GM19452 (cell line): ENCODE measurements at regions not wholly inside any gene's neighbourhood (a gene's known extent, or its start where the extent isn't known, plus 50 kb on each side); places are given as distances from the start of the nearest gene placed in this dataset.
"Not testable (repeated sequence)": the region's sequence is repeated elsewhere in the genome, so short reads cannot be mapped to it uniquely, and the experiment has no call there.

Experiments
- ATAC-seq: cut with Tn5 transposase; IDR thresholded peaks from one replicate; pipeline ENCODE4 v1.9.1; 2021; ENCODE audit not compliant: unreplicated experiment

- ATAC-seq, result peak; percentile 92
Measured at GRCh38 chr1:101128211-101128727, 102.7 kb upstream of the DPH5 start.

DNA sequence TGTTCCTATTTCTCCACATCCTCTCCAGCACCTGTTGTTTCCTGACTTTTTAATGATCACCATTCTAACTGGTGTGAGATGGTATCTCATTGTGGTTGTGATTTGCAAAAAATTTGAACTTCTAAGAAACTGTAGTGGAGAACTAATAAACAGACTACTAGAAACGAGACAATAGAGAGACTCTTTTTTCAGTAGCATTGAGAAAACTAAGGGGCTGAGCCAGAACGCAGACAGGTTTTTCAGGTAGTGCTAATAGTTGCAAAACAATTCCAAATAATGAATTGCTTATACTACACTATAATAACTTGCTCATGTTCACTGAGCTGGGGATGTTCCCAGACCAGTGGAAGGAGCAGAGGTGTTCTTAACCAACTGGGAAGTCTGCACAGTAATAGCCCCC, 98.8 kb upstream of the DPH5 start:
- ATAC-seq, result no peak

- ATAC-seq, result not testable (repeated sequence)
Measured at GRCh38 chr1:101123904-101124303, 98.3 kb upstream of the DPH5 start.

GRCh38 chr1:101122452-101123166, 97.0 kb upstream of the DPH5 start:
- ATAC-seq, result peak; percentile 98

DNA sequence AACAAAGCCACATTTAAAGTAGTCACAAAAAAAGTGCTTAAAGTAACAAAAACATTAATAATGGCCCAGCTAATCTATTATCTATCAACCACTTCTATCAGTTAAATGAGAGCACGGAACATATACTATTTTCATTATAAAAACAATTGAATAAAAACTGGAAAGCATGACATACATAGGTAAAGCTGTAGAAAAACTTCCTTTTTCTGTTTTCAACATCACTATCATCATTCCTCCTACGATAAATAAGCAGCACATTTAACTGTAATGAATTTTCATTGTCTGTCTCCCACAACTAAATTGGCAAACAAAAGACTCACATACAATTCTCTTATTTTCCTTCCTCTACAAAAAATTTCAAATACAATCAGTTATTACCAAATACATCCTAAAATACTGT, 96.4 kb upstream of the DPH5 start:
- ATAC-seq, result no peak

DNA sequence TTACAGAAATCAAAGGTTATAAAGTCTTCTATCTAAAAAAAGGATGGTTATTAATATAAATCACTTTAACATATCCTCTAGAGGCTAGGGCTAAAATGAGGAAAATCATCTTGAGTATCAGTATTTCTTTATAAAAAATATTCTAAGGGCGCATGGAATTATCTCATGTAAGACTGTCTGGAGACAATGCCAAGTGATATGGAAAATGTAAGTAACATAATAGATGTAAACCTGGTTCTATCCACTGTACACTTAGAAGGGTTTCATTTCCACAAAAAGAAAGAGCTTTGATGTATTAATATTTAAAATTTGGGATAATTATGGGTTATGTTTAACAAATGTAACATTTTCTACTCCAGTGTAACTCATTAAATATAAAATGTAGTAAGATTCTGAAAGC, 95.9 kb upstream of the DPH5 start:
- ATAC-seq, result no peak

DNA sequence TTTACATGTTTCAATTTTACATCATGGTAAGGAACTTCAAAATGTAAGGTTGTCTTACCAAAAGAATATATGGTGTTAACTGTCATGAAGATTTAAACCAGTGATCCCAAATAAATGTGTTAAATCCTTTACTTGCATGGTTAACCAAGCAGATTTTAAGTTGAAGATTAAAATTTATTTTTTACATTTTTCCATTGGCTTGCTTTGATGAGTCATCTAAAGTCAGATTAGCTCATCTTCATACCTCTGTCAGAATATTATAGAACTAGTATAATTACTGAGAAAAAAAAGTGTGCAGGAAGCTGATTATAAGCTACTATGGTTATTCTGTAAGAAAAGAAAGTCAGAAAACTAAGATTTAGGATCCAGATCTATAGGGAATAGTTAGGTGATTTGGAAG, 95.3 kb upstream of the DPH5 start:
- ATAC-seq, result no peak

DNA sequence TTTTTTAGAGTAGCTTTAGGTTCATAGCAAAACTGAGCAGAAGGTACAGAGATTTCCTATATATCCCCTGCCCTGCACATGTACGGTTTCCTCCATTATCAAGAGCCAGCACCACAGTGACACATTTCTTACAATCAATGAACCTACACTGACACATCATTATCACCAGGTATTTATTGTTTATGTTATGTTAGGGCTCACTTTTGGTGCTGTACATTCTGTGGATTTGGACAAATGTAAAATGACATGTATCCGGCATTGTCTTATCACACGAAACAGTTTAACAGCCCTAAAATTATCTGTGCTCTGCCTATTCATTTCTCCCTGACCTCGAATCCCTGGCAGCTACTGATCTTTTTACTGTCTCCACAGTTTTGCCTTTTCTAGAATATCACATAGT, 93.7 kb upstream of the DPH5 start:
- ATAC-seq, result no peak

DNA sequence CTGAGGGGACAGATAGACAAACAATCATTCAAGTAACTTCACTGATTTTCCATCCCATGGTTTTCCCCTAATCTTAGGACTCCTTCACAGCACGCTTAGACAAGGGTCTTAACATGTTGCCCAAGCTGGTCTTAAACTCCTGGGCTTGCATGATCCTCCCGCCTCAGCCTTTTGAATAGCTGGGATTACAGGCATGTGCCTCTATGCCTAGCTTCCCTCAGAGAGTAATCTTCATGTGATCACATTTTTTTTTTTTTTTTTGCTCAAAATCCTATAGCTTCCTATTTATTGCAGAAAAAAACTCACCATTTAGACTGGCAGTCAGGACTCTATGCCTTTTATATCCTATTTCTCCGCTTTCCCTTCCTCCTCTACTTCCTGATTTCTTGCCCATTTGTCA, 90.4 kb upstream of the DPH5 start:
- no peak for ATAC-seq

DNA sequence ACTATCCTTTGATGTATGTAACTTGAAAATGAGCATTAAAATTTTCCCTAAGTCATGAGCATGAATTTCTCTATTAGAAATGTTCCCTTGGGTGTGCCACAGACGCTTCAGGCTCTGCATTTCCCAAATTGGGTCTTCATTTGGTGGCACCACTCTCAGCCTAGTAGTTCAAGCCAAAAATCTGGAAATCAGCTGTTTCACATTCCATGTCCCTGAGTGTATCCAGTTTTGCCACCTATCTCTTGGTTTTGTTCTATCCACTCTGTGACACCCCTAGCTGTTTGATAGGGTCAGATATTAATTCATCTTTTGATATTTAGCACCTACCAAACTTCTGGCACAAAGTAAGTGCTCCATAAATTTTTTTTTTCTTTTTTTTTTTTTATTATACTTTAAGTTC, 89.5 kb upstream of the DPH5 start:
- no peak for ATAC-seq

DNA sequence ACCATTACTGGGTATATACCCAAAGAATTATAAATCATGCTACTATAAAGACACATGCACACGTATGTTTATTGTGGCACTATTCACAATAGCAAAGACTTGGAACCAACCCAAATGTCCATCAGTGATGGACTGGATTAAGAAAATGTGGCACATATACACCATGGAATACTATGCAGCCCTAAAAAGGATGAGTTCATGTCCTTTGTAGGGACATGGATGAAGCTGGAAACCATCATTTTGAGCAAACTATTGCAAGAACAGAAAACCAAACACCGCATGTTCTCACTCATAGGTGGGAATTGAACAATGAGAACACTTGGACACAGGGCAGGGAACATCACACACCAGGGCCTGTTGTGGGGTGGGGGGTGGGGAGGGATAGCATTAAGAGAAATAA, 88.5 kb upstream of the DPH5 start:
- ATAC-seq, result not testable (repeated sequence)

- ATAC-seq, result peak; percentile 99
Measured at GRCh38 chr1:101112051-101112780, 86.6 kb upstream of the DPH5 start.

DNA sequence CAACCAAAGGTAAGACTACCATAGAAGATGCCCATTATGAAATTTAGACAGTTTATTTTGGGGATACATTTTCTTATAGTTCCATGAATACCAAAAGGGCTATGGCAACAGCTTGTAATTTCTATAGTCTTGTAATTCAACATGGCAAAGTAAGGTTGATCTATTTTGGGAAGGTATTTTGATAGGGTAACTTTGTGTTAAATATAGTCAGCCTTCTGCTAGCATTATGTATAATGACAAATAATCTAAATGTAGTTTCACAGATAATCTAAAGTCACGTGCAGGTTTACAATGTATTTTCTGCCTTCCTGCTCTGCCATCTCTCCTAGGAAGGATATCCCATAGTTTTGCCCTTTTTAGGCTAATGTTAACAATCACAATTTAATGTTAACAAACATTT, 85.9 kb upstream of the DPH5 start:
- ATAC-seq, result no peak

GRCh38 chr1:101109791-101110190, 84.2 kb upstream of the DPH5 start:
- no peak for ATAC-seq

DNA sequence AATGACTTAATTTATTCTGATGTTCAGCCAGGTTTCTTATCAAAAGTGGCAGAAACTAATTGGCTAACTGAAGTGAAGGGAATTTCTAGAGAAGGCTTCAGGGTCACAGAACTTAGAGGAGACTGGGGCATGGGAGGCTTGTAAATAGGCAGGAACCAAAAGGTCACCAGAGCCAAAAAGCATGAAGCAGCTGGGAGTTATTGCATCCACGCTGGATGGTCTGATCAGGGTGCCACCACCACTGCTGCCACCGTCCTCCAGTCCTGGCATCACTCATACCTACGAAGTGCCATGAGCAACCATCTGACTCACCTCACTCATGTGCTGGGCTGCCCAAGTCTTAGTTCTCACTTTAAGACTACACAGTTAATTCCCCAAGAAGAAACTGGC, 82.5 kb upstream of the DPH5 start:
- ATAC-seq, result no peak

GRCh38 chr1:101107496-101108110, 82.0 kb upstream of the DPH5 start:
- no peak for ATAC-seq

DNA sequence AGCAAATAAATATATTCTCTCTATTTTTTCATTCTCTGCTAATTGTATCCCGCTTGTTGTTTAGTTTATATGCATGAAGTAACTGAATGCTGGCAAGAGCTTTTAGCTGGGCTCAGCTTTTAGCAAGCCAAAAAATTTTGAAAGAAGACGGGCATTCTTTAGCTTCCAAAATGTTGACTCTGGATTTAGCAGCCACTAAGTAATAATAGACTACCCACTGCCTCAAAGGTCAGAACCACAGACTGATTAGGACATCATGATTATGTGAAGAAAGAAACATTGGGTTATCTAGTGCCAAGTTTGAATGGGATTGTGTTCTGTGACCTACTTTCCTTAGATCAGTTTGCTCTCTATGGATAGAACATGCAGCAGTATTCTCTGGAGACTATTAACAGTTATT, 80.3 kb upstream of the DPH5 start:
- ATAC-seq, result no peak

DNA sequence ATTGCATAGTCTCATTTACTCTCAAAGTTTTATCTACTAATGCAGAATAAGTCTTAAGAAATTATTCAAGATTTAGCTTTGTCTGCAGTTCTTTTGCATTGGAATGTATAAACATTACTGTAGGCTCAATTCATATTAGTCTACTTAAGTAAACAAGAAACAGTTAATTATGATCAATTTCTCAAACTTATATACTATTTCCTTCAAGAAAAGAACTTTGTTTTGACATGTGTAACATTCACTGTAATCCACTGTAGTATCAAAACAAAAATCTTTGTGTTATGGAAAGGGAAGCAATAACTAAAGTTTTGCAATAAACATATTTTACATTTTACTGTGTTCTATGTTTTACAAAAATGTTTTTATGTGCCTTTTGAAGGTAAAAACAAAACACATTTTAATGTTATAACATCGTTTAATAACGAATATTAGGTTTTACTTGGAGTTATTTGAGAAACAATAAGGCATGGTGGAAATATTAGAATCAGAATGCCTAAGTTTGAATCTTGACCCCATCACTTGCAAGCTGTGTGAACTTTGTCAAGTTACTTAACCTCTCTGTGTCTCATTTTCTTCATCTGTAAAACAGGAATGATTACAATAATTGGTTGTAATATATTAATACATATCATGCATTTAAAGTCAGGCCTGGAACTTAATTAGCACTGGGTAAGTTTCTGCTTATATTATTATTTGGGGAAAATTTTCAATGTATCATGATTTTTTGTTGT, 77.0 kb upstream of the DPH5 start:
- ATAC-seq, result no peak

DNA sequence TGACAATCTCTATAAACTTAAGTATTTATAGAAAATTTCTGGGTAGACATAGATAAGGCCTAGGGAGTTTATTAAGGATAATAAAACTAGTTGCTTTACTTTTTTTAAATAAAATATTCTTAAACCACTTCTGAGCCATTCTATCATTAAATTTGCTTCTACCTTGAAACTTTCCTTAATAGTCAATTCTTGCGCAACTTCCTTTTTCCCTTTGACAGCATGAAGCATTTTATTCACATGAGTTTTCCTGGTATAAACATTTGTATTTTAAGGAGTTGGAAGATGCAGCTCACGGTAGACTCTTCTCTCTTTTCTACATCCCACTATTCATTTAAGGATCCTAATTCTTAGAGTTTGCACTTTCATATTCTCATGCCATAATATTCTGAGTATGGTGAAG, 75.8 kb upstream of the DPH5 start:
- no peak for ATAC-seq

DNA sequence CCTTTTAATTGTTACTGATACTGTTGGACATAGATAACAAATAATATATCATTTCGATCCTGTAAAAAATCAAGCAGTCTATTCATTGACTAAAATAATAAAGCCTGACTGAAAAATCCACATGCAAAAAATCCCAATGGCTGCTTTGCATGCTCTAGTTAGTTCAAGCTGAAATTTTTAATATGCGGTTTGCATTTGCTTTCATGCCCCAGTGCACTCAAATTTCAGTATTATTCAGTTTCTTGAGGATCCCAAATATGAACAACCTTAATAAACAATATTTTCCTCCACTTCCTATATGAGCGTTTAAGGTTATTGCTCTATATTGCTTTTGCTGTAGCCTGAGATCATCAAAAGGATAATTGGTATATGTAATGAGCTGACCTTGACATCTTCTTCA, 75.1 kb upstream of the DPH5 start:
- ATAC-seq, result no peak

- ATAC-seq, result no peak
Measured at GRCh38 chr1:101098907-101099306, 73.3 kb upstream of the DPH5 start.
